ENCODE measurements at regions not wholly inside any gene's neighbourhood (a gene's known extent, or its start where the extent isn't known, plus 50 kb on each side); places are given as distances from the start of the nearest gene placed in this dataset.
"Not testable (repeated sequence)": the region's sequence is repeated elsewhere in the genome, so short reads cannot be mapped to it uniquely, and the experiment has no call there.

GRCh38 chr6:40159865-40160264 is 225.6 kb upstream of the MOCS1 start:
- DNase-seq (ENCODE audit: low read depth in 2 of 2): no peak

- DNase-seq (ENCODE audit: low read depth in 2 of 2): no peak
Measured at GRCh38 chr6:40152701-40153436, 218.6 kb upstream of the MOCS1 start.

GRCh38 chr6:40152196-40152595 is 217.9 kb upstream of the MOCS1 start:
- no peak for DNase-seq (ENCODE audit: low read depth in 2 of 2)

DNA sequence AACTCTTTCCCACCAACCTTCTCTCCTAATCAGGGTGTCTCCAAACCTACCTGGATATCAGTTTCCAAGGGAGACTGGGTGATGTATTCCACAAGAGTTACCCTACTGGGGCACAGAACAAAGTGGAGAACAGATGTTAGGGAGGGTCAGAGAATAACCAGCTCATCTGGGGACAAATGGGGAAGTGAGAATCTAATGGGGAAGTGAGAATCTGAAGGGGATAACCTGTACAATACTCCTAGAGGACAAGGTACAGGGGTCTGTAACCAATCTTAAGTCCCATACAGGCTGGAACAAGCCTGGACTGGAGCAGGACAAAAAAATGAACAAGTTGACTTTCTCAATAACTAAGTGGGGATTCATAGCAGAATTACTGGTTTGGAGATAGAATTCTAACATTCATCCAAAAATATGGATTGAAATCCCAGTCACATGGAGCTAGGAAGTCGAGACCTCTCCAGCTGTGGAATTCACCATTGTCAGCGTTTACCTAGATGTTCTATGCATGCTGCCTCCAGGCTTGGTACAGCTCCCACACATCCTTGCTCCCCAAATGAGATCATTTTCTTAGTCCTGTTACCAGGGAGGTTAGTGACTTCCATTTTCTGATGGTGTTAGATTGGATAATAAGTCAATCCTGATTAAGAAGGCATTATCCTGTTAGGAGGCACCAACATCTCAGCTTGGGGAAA is 214.8 kb upstream of the MOCS1 start:
- DNase-seq (ENCODE audit: low read depth in 2 of 2): no peak

DNA sequence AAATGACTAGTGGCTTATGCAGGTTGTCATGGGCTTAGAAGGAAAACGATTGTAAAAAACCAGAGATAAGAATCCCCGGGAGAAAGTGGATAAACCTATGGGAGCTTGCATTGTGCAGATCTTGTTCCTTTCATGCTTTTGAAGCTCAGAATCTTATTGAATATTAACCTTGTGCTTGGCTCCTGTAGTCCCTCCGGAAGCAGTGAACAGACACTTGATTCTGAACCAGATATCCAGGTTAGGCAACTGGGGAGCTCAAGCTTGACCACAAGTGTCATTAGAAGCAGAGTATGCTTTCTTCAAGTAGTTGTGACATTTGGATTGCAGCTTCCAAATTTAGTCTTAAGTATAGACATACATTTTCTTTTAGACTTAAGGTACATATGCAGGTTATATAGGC is 212.6 kb upstream of the MOCS1 start:
- DNase-seq (ENCODE audit: low read depth in 2 of 2): no peak

- DNase-seq (ENCODE audit: low read depth in 2 of 2): no peak
Measured at GRCh38 chr6:40139447-40139846, 205.2 kb upstream of the MOCS1 start.

- DNase-seq (ENCODE audit: low read depth in 2 of 2): no peak
Measured at GRCh38 chr6:40138273-40138720, 204.0 kb upstream of the MOCS1 start.

DNA sequence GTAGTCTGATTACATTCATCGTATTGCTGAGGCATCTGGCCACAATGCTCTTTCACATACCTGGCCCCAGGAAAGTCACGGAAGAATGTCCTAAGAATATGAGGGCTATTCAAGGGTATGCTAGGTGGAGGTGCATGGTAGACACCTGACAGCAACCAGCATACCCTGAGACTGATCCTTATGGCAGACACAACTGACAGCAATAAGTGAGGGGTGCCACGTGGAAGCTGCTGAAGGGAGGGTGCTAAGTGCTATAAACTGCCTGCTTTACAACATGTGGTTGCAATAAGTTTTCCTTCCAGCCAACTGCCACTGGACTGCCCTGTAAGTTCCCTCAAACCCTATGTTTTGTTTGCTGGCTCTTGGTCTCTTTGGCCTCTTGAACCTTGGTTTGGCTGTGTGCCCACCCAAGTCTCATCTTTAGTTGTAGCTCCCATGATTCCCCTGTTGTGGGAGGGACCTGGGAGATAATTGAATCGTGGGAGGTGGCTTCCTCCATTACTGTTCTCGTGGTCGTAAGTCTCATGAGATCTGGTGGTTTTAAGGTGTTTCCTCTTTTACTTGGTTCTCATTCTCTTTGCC is 201.3 kb upstream of the MOCS1 start:
- DNase-seq (ENCODE audit: low read depth in 2 of 2): no peak

GRCh38 chr6:40133981-40134380 is 199.7 kb upstream of the MOCS1 start:
- DNase-seq (ENCODE audit: low read depth in 2 of 2): not testable (repeated sequence)

GRCh38 chr6:40131675-40132074 is 197.4 kb upstream of the MOCS1 start:
- DNase-seq (ENCODE audit: low read depth in 2 of 2): no peak

DNA sequence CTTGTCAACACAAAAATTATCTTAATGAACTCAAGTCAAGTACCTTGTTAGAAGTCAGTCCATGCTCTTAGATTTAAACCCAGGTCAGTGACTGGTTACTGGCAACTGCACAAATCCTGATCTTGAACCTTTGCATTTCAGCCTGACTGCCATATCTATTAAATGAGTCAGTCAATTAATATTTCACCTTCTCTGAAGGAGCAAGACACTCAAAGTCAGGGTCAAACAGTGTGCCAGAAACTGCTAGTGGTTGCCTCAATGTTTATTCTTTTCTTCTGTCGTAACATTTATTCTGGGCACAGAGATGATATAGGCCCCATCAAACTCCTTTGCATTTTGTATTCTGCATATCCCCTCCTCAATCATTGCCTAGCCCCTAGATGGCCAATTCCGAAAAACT is 193.9 kb upstream of the MOCS1 start:
- DNase-seq (ENCODE audit: low read depth in 2 of 2): no peak

DNA sequence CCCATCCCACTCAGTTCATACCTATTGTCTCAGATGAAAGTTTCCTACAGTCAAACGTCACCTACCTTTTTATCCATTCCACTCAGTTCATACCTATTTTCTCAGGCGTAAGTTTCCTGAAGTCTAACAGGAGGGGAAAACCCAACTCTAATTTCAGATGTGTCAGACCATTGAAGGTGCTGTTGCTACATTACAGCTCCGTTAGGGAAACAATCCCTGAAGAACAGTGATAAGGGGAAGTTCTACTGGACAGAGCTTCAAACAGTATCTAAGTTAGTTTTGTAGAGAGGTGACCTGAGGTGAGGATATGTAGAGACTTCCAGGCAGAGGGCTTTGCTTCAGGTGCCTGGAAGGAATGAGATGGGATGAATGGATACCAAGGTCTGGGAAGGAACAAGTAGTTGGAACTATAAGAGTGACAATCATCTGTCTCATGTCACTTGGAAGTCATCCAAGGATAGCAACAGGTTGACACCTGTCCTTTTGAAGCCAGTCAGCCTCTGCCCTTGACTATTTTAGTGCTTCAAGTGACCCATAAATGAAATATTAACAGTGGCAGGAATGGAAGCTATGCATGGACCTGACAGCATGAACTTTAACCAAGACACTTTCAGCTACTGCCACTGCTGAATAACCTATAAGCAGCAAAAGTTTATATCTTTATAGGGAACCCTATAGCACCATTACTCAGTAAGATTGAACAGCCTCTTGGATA is 191.6 kb upstream of the MOCS1 start:
- DNase-seq (ENCODE audit: low read depth in 2 of 2): no peak

GRCh38 chr6:40124924-40125323 is 190.7 kb upstream of the MOCS1 start:
- no peak for DNase-seq (ENCODE audit: low read depth in 2 of 2)

DNA sequence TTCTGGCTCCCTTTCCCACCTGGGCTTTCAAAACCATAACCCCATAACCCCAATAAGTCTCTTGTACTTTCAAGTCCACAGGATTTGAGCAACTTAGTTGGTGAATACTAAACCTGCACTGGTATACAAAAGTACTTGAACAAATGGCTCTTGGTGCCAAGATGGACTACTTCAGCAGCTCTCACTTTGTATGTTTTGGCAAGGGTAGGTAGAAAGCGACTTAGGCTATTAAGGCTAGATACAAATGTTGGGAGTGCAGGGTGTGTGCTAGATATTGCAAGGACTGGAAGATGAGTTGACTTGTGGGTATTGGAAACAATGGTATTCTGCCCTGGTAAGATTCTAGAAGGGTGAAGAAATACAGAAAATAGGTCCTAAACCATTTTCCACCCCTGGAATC is 182.6 kb upstream of the MOCS1 start:
- no peak for DNase-seq (ENCODE audit: low read depth in 2 of 2)

GRCh38 chr6:40112350-40112749 is 178.1 kb upstream of the MOCS1 start:
- DNase-seq (ENCODE audit: low read depth in 2 of 2): no peak

GRCh38 chr6:40108736-40109135 is 174.5 kb upstream of the MOCS1 start:
- DNase-seq (ENCODE audit: low read depth in 2 of 2): no peak

GRCh38 chr6:40106840-40107239 is 172.6 kb upstream of the MOCS1 start:
- DNase-seq (ENCODE audit: low read depth in 2 of 2): no peak

DNA sequence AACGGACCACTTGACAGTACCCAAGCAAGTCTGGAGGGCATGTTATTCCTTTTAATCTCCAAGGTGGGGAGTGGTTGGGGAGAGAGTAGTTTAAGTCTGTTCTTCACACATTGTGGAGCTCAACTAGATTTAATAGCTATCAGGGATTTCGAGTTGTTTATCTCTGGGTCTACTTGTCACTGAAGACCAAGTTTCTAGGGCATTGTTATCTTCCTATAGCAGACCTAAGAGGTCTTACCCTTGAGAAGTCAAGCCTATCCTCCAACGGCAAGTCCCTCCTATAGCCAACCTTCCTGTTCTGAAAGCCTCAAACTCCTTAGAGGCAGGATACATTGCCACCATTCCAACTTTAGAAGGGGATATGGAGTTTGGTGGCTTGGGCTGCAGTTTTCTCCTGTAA is 164.5 kb upstream of the MOCS1 start:
- no peak for DNase-seq (ENCODE audit: low read depth in 2 of 2)

DNA sequence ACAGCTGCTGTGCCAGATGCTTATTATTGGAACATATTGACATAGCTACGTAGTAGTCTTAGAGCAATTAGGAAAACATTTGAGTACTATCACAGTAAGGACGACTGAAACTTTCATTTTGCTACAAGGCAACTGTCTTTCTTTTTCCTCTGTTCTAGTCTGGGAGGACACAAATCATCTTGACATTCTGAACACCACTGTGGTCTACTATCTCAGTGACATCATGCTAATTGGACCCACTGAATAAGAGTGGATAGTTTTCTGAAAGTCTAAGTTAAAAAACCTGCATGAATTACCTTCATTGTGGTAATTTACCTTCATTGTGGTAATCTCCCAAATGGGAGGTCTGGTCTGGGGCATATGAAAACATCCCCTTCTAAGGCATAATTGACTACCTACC is 163.3 kb upstream of the MOCS1 start:
- no peak for DNase-seq (ENCODE audit: low read depth in 2 of 2)

GRCh38 chr6:40083141-40083920 is 149.1 kb upstream of the MOCS1 start:
- no peak for DNase-seq (ENCODE audit: low read depth in 2 of 2)

GRCh38 chr6:40082278-40083043 is 148.2 kb upstream of the MOCS1 start:
- DNase-seq (ENCODE audit: low read depth in 2 of 2): no peak
